Breast epithelium (tissue), 4 donors: ENCODE measurements at regions not wholly inside any gene's neighbourhood (a gene's known extent, or its start where the extent isn't known, plus 50 kb on each side); places are given as distances from the start of the nearest gene placed in this dataset.

Experiments
- DNase-seq, 2 donors: peaks; one replicate each; pipeline ENCODE4 v3.0.0-alpha.2; 2019; ENCODE audit warnings: low spot score in 2 of 2
- H3K27ac ChIP-seq, 2 donors: fragments of 200-600 bp; sonication (generic) in 1 of 2; one replicate each; pipeline ENCODE4 v1.5.1; 2016 to 2019; ENCODE audit warnings: mild to moderate bottlenecking in 1 of 2
- H3K27me3 ChIP-seq, 2 donors: fragments of 200-600 bp; sonication (generic) in 1 of 2; one replicate each; pipeline versions ENCODE4 v1.5.1 to v1.6.0; 2017 to 2019; ENCODE audit warnings: control low read depth in 1 of 2, mild to moderate bottlenecking in 1 of 2
- H3K36me3 ChIP-seq: fragments of 200-600 bp; one replicate; pipeline ENCODE4 v1.5.1; 2019
- H3K4me1 ChIP-seq, 2 donors: fragments of 200-600 bp; sonication (generic); one replicate each; pipeline ENCODE4 v1.5.1; 2016 to 2019; ENCODE audit warnings: control low read depth in 1 of 2
- H3K4me3 ChIP-seq, 3 donors: fragments of 200-600 bp; sonication (generic); 1 replicate in 2 of 3; 2 replicates in 1 of 3; pipeline ENCODE4 v1.5.1; 2016 to 2019; ENCODE audit warnings: mild to moderate bottlenecking in 3 of 3, moderate library complexity in 2 of 3
- H3K9me3 ChIP-seq, 2 donors: fragments of 200-600 bp; sonication (generic) in 1 of 2; one replicate each; pipeline ENCODE4 v1.5.1; 2016 to 2019; ENCODE audit warnings: control low read depth in 1 of 2
- CTCF ChIP-seq, 3 donors: fragments of 450-650 bp; IDR thresholded peaks; one replicate each; pipeline ENCODE4 v1.5.1; 2016 to 2017; ENCODE audit warnings: antibody characterized with exemption in 3 of 3, mild to moderate bottlenecking in 3 of 3, moderate library complexity in 3 of 3
- POLR2A ChIP-seq: fragments of 450-650 bp; IDR thresholded peaks from one replicate; pipeline ENCODE4 v1.6.1; 2016; ENCODE audit warnings: antibody characterized with exemption, mild to moderate bottlenecking, moderate library complexity
- POLR2AphosphoS5 ChIP-seq, 3 donors: sonication (generic); formaldehyde crosslinking; IDR thresholded peaks; one replicate each; pipeline ENCODE4 v1.6.1; 2017; ENCODE audit warnings: antibody characterized with exemption in 3 of 3
- intact Hi-C: fragments of 100-400 bp; cut with DNase I; formaldehyde crosslinking; loops from one replicate; pipeline ENCODE4 v1.15.1; 2023; ENCODE audit warnings: low total_unique reads

DNA sequence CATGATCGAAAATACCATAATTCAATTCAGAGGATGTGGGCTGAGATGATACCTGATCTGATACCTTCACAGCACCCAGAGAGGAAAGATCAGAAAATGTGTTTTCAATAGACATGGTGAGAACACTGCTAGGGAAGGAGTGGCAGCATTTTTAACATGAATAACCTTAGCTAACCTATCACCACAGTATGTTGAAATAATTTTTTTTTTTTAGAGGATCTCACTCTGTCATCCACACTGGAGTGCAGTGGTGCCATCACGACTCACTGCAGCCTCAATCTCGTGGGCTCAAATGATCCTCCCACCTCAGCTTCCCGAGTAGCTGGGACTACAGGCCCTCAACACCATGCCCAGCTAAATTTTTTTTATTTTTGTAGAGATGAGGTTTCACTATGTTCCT lies 90.5 kb upstream of the RAPGEF2 start:
- no peaks in the 10 kb centered on the region for H3K36me3 ChIP-seq
- no peak for TF ChIP-seq POLR2AphosphoS5 (IDR thresholded peaks at IDR 0.05)
- TF ChIP-seq CTCF (IDR thresholded peaks at IDR 0.05), result no peak
- TF ChIP-seq POLR2A, result no peak
- H3K4me1 ChIP-seq, result no peaks in the 10 kb centered on the region
- no peak overlapping the region for H3K4me3 ChIP-seq
- intact Hi-C loops, result no loop called here
- H3K27me3 ChIP-seq, result no peaks in the 10 kb centered on the region
- no peak for DNase-seq
- no peak overlapping the region for H3K27ac ChIP-seq
- H3K9me3 ChIP-seq, result no peaks in the 10 kb centered on the region

DNA sequence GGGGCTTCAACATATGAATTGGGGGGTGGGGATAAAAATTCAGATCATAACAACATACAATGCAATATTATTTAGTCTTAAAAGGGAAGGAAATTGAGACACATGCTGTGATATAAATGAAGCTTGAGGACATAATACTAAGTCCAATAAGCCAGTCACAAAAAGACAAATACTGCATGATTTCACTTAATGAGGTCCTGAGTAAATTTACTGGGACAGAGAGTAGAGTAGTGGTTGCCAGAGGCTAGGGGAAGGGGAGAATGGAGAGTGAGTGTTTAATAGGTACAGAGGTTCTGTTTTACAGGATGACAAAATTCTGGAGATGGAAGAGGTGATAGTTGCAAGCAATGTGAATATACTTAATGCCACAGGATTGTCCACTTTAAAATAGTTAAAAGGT lies 89.2 kb upstream of the RAPGEF2 start:
- DNase-seq, result no peak
- Histone ChIP-seq H3K4me1 (no peaks in the 10 kb centered on the region), H3K27me3 (no peaks in the 10 kb centered on the region), H3K9me3 (no peaks in the 10 kb centered on the region), H3K36me3 (no peaks in the 10 kb centered on the region), H3K27ac (no peak overlapping the region), H3K4me3 (no peak overlapping the region)
- TF ChIP-seq CTCF (IDR thresholded peaks at IDR 0.05), result no peak
- no peak for TF ChIP-seq POLR2A
- TF ChIP-seq POLR2AphosphoS5 (IDR thresholded peaks at IDR 0.05), result no peak
- intact Hi-C loops, result no loop called here

DNA sequence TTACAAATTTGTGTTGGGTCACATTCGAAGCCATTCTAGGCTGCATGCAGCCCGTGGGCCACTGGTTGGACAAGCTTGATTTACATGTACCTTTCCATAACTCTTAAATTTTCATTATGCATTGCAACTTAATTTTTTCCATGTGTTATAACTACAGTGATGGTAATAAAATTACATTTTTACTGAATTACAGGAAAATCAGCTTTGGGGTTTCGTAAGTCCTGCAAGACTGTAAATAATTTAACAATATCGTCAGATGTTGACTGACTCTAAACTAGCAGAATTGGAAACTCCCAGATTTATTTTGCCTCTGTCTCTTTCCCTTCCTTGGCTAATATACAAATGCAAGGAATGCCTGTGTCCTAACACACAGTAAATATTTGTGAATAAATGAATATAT lies 88.0 kb upstream of the RAPGEF2 start:
- DNase-seq, result no peak
- Histone ChIP-seq H3K4me3 (no peak overlapping the region), H3K9me3 (no peaks in the 10 kb centered on the region), H3K4me1 (no peaks in the 10 kb centered on the region), H3K27me3 (no peaks in the 10 kb centered on the region), H3K27ac (no peak overlapping the region), H3K36me3 (no peaks in the 10 kb centered on the region)
- intact Hi-C loops, result no loop called here
- TF ChIP-seq POLR2AphosphoS5 (IDR thresholded peaks at IDR 0.05) (no peak), POLR2A (no peak), CTCF (IDR thresholded peaks at IDR 0.05) (no peak)

DNA sequence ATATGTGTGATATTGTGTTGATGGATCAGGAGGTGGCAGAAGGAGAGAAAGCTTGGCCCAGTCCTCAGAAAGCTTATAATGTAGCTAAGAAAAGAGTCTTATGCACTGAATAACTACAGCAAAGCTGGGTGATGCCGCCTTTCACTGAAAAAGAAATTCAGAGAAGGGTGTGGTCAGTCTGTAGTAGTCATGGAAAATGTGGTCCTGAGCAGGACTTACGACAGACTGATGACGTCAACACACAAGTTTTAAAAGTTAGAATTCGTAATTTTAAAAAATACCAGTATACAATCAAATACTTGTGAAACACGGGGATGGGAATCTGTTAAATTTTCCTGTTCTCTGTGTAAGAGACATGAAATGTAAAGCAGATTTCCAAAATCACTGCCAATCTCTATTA lies 87.0 kb upstream of the RAPGEF2 start:
- H3K4me3 ChIP-seq, result no peak overlapping the region
- H3K36me3 ChIP-seq, result no peaks in the 10 kb centered on the region
- TF ChIP-seq POLR2A (no peak), CTCF (IDR thresholded peaks at IDR 0.05) (no peak), POLR2AphosphoS5 (IDR thresholded peaks at IDR 0.05) (no peak)
- H3K9me3 ChIP-seq, result no peaks in the 10 kb centered on the region
- no peak overlapping the region for H3K27ac ChIP-seq
- intact Hi-C loops, result no loop called here
- DNase-seq, result no peak
- no peaks in the 10 kb centered on the region for H3K27me3 ChIP-seq
- no peaks in the 10 kb centered on the region for H3K4me1 ChIP-seq

- Histone ChIP-seq H3K4me3 (peak overlapping the region in 2 of 3 donors; percentile 10 to 16), H3K27me3 (no peaks in the 10 kb centered on the region), H3K4me1 (no peaks in the 10 kb centered on the region), H3K27ac (no peak overlapping the region), H3K36me3 (no peaks in the 10 kb centered on the region), H3K9me3 (no peaks in the 10 kb centered on the region)
- no peak for DNase-seq
- intact Hi-C loops, result no loop called here
- no peak for TF ChIP-seq POLR2AphosphoS5 (IDR thresholded peaks at IDR 0.05)
These were observed 86.3 kb upstream of the RAPGEF2 start for GRCh38 chr4:159016593-159017024.
